SU-DHL-6 (cell line): ENCODE measurements at regions not wholly inside any gene's neighbourhood (a gene's known extent, or its start where the extent isn't known, plus 50 kb on each side); places are given as distances from the start of the nearest gene placed in this dataset.

ENCODE experiments used
- H2AFZ ChIP-seq: fragments of 200-600 bp; sonication (generic); 2 replicates; pipeline ENCODE4 v1.6.1; 2014; ENCODE audit warnings: low read depth, mild to moderate bottlenecking, moderate library complexity, mixed read lengths, antibody characterized with exemption, low read length; ENCODE audit not compliant: severe bottlenecking
- H3F3A ChIP-seq: fragments of 200-600 bp; shearing (Covaris generic); 2 replicates; pipeline ENCODE4 v1.6.0; 2016; ENCODE audit warnings: antibody characterized with exemption, mild to moderate bottlenecking; ENCODE audit not compliant: insufficient read depth
- H3K27ac ChIP-seq: fragments of 200-600 bp; sonication (generic); 2 replicates; pipeline ENCODE4 v1.5.1; 2016; ENCODE audit warnings: low read depth, mild to moderate bottlenecking, low read length, moderate library complexity, mixed read lengths
- H3K27me3 ChIP-seq: fragments of 200-600 bp; sonication (generic), shearing (Covaris generic); 2 replicates; pipeline ENCODE4 v1.6.0; 2014; ENCODE audit warnings: mild to moderate bottlenecking, low read length
- H3K36me3 ChIP-seq: fragments of 200-600 bp; sonication (generic); 2 replicates; pipeline ENCODE4 v1.6.1; 2014; ENCODE audit warnings: mild to moderate bottlenecking, low read length, mixed read lengths
- H3K4me2 ChIP-seq: fragments of 300-600, 200-600 bp; shearing (Covaris generic), sonication (generic); 2 replicates; pipeline ENCODE4 v1.6.0; 2014; ENCODE audit warnings: low read length, low read depth, mild to moderate bottlenecking; ENCODE audit not compliant: poor library complexity, severe bottlenecking
- H3K4me3 ChIP-seq: fragments of 200-600 bp; sonication (generic); 2 replicates; pipeline ENCODE4 v1.5.1; 2014; ENCODE audit warnings: antibody characterized with exemption, low read length, mild to moderate bottlenecking, mixed read lengths; ENCODE audit not compliant: insufficient read depth, poor library complexity, severe bottlenecking
- H3K79me2 ChIP-seq: fragments of 200-600 bp; sonication (generic); 2 replicates; pipeline ENCODE4 v1.6.1; 2014; ENCODE audit warnings: mild to moderate bottlenecking, low read length, moderate library complexity; ENCODE audit not compliant: insufficient read depth
- H3K9ac ChIP-seq: fragments of 200-600 bp; sonication (generic); 2 replicates; pipeline ENCODE4 v1.7.0; 2014; ENCODE audit warnings: mild to moderate bottlenecking, low read length
- H3K9me2 ChIP-seq: fragments of 200-600 bp; sonication (generic); replicated peaks from 2 replicates; pipeline ENCODE4 v1.6.1; 2014; ENCODE audit warnings: low read length; ENCODE audit not compliant: insufficient read depth
- H3K9me3 ChIP-seq: fragments of 200-600 bp; sonication (generic); 2 replicates; pipeline ENCODE4 v1.6.1; 2014; ENCODE audit warnings: low read length, mixed read lengths; ENCODE audit not compliant: insufficient read depth
- H4K20me1 ChIP-seq: fragments of 200-600 bp; sonication (generic); 2 replicates; pipeline ENCODE4 v1.6.1; 2014; ENCODE audit warnings: low read depth, mild to moderate bottlenecking, antibody characterized with exemption, low read length, moderate library complexity, mixed read lengths
- EZH2phosphoT487 ChIP-seq: fragments of 200-600 bp; sonication (generic), shearing (Covaris generic); conservative IDR thresholded peaks from 2 replicates; pipeline ENCODE4 v1.6.1; 2018; ENCODE audit warnings: mild to moderate bottlenecking, antibody characterized with exemption, low read length, moderate library complexity, mixed read lengths
- TF ChIP-seq, protein P1 (sequence below): fragments of 200-600 bp; sonication (generic); IDR thresholded peaks from one replicate; pipeline ENCODE4 v1.5.1; 2017; ENCODE audit warnings: antibody characterized with exemption, mild to moderate bottlenecking, low read length, moderate library complexity; ENCODE audit not compliant: insufficient read depth, poor library complexity, severe bottlenecking

DNA sequence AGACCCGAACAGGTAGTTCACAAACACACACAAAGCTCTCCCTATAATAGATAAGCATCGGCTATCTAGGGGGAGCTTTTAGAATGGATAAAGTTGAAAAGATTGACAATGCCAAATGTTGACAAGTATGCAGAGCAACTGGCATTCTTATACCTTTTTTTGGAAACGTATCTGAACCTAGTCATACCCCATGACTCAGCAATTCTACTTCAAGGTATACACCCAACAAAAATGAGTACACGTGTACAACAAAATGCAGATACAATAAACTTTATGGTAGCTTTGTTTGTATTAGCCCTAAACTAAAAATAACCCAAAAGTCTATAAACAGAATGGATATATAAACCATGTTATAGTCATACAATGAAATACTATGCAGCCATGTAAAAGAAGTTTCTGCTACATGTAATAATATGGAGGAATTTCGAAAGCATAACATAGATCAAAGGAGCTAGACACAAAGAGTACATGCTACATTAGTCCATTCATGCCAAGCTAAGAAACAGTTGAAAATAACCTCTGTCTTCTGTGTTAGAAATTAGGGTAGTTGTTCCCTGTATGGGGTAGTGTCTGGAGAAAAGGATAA, 718.5 kb upstream of the ZNF608 start:
- Histone ChIP-seq H3K79me2 (no peaks in the 10 kb centered on the region), H3K9ac (no peak overlapping the region), H3K9me3 (no peaks in the 10 kb centered on the region), H3K27ac (no peak overlapping the region), H3K9me2 (no peaks in the 10 kb centered on the region), H3K27me3 (no peaks in the 10 kb centered on the region), H3K4me3 (no peak overlapping the region), H2AFZ (no peak overlapping the region), H3K4me2 (no peak overlapping the region), H4K20me1 (no peaks in the 10 kb centered on the region), H3F3A (no peaks in the 10 kb centered on the region), H3K36me3 (no peaks in the 10 kb centered on the region)
- TF ChIP-seq, protein P1, sequence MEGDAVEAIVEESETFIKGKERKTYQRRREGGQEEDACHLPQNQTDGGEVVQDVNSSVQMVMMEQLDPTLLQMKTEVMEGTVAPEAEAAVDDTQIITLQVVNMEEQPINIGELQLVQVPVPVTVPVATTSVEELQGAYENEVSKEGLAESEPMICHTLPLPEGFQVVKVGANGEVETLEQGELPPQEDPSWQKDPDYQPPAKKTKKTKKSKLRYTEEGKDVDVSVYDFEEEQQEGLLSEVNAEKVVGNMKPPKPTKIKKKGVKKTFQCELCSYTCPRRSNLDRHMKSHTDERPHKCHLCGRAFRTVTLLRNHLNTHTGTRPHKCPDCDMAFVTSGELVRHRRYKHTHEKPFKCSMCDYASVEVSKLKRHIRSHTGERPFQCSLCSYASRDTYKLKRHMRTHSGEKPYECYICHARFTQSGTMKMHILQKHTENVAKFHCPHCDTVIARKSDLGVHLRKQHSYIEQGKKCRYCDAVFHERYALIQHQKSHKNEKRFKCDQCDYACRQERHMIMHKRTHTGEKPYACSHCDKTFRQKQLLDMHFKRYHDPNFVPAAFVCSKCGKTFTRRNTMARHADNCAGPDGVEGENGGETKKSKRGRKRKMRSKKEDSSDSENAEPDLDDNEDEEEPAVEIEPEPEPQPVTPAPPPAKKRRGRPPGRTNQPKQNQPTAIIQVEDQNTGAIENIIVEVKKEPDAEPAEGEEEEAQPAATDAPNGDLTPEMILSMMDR: no peak
- no peak for TF ChIP-seq EZH2phosphoT487

DNA sequence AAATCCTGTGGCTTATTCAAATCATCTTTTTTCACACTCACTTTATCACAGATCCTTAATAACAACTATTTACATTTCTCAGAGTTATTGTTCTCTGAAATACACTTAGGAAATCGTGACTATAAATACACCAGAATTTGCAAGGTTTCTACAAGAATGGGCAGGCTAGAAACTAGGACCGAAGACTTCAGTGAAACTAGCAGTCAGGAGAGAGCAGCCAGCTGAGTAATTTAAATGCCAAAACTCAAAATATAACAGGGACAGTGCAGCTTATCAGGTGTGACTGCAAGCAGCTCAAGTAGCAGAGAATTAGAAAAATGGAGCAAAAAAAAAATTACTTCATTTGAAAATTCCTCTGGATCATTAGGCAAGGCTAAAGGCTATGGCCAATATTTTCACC, 719.3 kb upstream of the ZNF608 start:
- H3K36me3 ChIP-seq: no peaks in the 10 kb centered on the region
- no peaks in the 10 kb centered on the region for H3K9me3 ChIP-seq
- no peaks in the 10 kb centered on the region for H3F3A ChIP-seq
- H3K4me2 ChIP-seq: no peak overlapping the region
- H3K4me3 ChIP-seq: no peak overlapping the region
- no peak overlapping the region for H3K9ac ChIP-seq
- H3K27me3 ChIP-seq: no peaks in the 10 kb centered on the region
- no peaks in the 10 kb centered on the region for H3K9me2 ChIP-seq
- H4K20me1 ChIP-seq: no peaks in the 10 kb centered on the region
- no peak overlapping the region for H3K27ac ChIP-seq
- peak overlapping the region; percentile 14 for H2AFZ ChIP-seq
- H3K79me2 ChIP-seq: no peaks in the 10 kb centered on the region
- TF ChIP-seq, protein P1: no peak

DNA sequence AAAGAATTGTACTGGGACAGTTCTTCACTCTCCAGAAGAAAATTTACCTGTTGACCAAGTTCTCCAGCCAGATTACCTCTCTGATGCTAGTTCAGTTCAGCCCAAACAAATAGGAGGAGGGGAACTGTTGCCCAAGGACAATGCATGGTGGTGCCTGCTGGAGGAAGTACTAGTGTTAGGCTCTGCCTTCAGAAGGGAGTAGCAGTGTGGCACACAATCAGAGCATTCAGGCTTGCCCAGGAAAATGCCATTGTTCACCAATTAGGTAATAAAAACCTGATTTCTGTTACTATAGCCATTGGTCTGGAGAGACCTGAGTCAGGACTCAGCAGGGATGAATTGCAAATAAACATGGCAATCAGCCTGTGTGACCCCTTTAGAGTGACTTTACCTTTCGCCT, 720.8 kb upstream of the ZNF608 start:
- H3K9me3 ChIP-seq: no peaks in the 10 kb centered on the region
- H3K4me3 ChIP-seq: no peak overlapping the region
- H3K79me2 ChIP-seq: no peaks in the 10 kb centered on the region
- no peaks in the 10 kb centered on the region for H3F3A ChIP-seq
- TF ChIP-seq, protein P1: no peak
- TF ChIP-seq EZH2phosphoT487: no peak
- H3K27ac ChIP-seq: no peak overlapping the region
- no peak overlapping the region for H2AFZ ChIP-seq
- H3K9me2 ChIP-seq: no peaks in the 10 kb centered on the region
- no peaks in the 10 kb centered on the region for H3K36me3 ChIP-seq
- no peaks in the 10 kb centered on the region for H4K20me1 ChIP-seq
- H3K4me2 ChIP-seq: no peak overlapping the region
- H3K27me3 ChIP-seq: no peaks in the 10 kb centered on the region
- H3K9ac ChIP-seq: no peak overlapping the region
